Adrenal gland (tissue), 5 donors: ENCODE measurements at regions not wholly inside any gene's neighbourhood (a gene's known extent, or its start where the extent isn't known, plus 50 kb on each side); places are given as distances from the start of the nearest gene placed in this dataset.

Experiments used
- POLR2A ChIP-seq, 2 donors: fragments of 450-650 bp; IDR thresholded peaks; one replicate each; pipeline ENCODE4 v1.6.1; 2017; ENCODE audit warnings: antibody characterized with exemption in 2 of 2, mild to moderate bottlenecking in 2 of 2, moderate library complexity in 1 of 2
- TF ChIP-seq, protein P1 (sequence below), 6 experiments: fragments of 450-650 bp in 4 of 6; fragments of 200-600 bp in 2 of 6; sonication (generic) in 1 of 6; IDR thresholded peaks; 1 replicate in 5 of 6; 2 replicates in 1 of 6; pipeline versions ENCODE4 v1.5.1 to v1.8.0; 2016 to 2021; ENCODE audit warnings: antibody characterized with exemption in 6 of 6, mild to moderate bottlenecking in 2 of 6, moderate library complexity in 1 of 6
- donor health status: DM: no; HTN: no; CAD: no.

DNA sequence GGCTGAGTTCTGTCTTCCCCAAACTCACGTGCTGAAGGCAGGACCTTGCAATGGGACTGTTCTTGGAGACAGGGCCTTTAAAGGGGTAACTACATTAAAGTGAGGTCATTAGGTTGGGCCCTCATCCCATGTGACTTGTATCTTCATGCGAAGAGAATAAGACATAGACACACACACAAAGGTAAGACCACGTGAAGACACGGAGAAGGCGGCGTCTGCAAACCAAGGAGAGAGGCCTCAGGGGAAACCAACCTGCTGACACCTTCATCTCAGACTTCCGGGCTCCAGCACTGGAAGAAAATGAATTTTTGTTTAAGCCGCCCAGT, 50.7 kb upstream of the KCNMB1 start:
- TF ChIP-seq, protein P1, sequence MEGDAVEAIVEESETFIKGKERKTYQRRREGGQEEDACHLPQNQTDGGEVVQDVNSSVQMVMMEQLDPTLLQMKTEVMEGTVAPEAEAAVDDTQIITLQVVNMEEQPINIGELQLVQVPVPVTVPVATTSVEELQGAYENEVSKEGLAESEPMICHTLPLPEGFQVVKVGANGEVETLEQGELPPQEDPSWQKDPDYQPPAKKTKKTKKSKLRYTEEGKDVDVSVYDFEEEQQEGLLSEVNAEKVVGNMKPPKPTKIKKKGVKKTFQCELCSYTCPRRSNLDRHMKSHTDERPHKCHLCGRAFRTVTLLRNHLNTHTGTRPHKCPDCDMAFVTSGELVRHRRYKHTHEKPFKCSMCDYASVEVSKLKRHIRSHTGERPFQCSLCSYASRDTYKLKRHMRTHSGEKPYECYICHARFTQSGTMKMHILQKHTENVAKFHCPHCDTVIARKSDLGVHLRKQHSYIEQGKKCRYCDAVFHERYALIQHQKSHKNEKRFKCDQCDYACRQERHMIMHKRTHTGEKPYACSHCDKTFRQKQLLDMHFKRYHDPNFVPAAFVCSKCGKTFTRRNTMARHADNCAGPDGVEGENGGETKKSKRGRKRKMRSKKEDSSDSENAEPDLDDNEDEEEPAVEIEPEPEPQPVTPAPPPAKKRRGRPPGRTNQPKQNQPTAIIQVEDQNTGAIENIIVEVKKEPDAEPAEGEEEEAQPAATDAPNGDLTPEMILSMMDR (IDR thresholded peaks at IDR 0.05) = no peak
- TF ChIP-seq POLR2A (IDR thresholded peaks at IDR 0.05) = no peak
